ENCODE measurements at regions not wholly inside any gene's neighbourhood (a gene's known extent, or its start where the extent isn't known, plus 50 kb on each side); places are given as distances from the start of the nearest gene placed in this dataset.
"Not testable (repeated sequence)": the region's sequence is repeated elsewhere in the genome, so short reads cannot be mapped to it uniquely, and the experiment has no call there.

GRCh38 chr16:22660441-22661160 lies 149.9 kb downstream of the NPIPB5 start:
- DNase-seq, result no peak

- no peak for DNase-seq
Measured at GRCh38 chr16:22661161-22661647, 150.5 kb downstream of the NPIPB5 start.

GRCh38 chr16:22662958-22663357 lies 151.0 kb upstream of the HS3ST2 start:
- DNase-seq, result not testable (repeated sequence)

GRCh38 chr16:22663389-22664064 lies 150.4 kb upstream of the HS3ST2 start:
- DNase-seq, result no peak

- DNase-seq, result no peak
Measured at GRCh38 chr16:22664132-22664531, 149.8 kb upstream of the HS3ST2 start.

GRCh38 chr16:22664561-22664997 lies 149.4 kb upstream of the HS3ST2 start:
- DNase-seq, result no peak

- no peak for DNase-seq
Measured at GRCh38 chr16:22665048-22665797, 148.7 kb upstream of the HS3ST2 start.

GRCh38 chr16:22665803-22666202 lies 148.2 kb upstream of the HS3ST2 start:
- DNase-seq, result no peak

- DNase-seq, result no peak
Measured at GRCh38 chr16:22668318-22668717, 145.6 kb upstream of the HS3ST2 start.

- DNase-seq, result no peak
Measured at GRCh38 chr16:22670044-22670536, 143.9 kb upstream of the HS3ST2 start.

- no peak for DNase-seq
Measured at GRCh38 chr16:22670551-22671041, 143.4 kb upstream of the HS3ST2 start.

- DNase-seq, result no peak
Measured at GRCh38 chr16:22671301-22672076, 142.5 kb upstream of the HS3ST2 start.

GRCh38 chr16:22672830-22673210 lies 141.1 kb upstream of the HS3ST2 start:
- DNase-seq, result no peak

GRCh38 chr16:22673421-22673831 lies 140.5 kb upstream of the HS3ST2 start:
- no peak for DNase-seq

- DNase-seq, result no peak
Measured at GRCh38 chr16:22674832-22675191, 139.2 kb upstream of the HS3ST2 start.

- no peak for DNase-seq
Measured at GRCh38 chr16:22675745-22676540, 138.0 kb upstream of the HS3ST2 start.

- no peak for DNase-seq
Measured at GRCh38 chr16:22677024-22677830, 136.7 kb upstream of the HS3ST2 start.

GRCh38 chr16:22678311-22678710 lies 135.7 kb upstream of the HS3ST2 start:
- DNase-seq, result no peak

GRCh38 chr16:22681554-22682291 lies 132.2 kb upstream of the HS3ST2 start:
- no peak for DNase-seq

GRCh38 chr16:22683258-22683657 lies 130.7 kb upstream of the HS3ST2 start:
- no peak for DNase-seq

All from COR-L47 (cell line).